ENCODE measurements at regions not wholly inside any gene's neighbourhood (a gene's known extent, or its start where the extent isn't known, plus 50 kb on each side); places are given as distances from the start of the nearest gene placed in this dataset.

DNA sequence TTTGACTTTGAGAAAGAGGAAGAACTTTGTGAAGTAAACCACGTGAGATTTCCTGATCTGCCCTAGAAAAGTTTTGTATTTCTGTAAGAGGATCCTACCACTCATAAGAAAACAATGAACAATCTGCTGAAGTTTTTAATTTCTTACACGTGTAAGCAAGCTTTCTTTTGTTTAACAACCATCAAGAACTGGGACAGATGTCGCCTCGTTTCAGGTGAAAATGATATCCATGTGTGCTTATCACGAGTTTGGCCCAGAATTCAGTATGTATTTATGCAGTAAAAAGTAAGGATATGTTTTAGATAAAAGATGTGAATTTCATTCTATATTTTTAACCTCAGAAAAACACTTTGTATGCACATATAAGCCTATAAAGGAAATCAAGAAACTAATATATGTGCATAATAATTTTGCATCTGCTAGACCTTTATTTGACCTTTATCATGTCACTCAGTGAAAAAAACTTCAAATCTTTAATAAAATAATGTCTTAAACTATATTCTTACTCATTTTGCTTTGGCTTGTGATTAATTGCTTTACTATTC lies 56.9 kb upstream of the DHRS4 start:
- TF ChIP-seq, protein P1, sequence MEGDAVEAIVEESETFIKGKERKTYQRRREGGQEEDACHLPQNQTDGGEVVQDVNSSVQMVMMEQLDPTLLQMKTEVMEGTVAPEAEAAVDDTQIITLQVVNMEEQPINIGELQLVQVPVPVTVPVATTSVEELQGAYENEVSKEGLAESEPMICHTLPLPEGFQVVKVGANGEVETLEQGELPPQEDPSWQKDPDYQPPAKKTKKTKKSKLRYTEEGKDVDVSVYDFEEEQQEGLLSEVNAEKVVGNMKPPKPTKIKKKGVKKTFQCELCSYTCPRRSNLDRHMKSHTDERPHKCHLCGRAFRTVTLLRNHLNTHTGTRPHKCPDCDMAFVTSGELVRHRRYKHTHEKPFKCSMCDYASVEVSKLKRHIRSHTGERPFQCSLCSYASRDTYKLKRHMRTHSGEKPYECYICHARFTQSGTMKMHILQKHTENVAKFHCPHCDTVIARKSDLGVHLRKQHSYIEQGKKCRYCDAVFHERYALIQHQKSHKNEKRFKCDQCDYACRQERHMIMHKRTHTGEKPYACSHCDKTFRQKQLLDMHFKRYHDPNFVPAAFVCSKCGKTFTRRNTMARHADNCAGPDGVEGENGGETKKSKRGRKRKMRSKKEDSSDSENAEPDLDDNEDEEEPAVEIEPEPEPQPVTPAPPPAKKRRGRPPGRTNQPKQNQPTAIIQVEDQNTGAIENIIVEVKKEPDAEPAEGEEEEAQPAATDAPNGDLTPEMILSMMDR (IDR thresholded peaks at IDR 0.05), result no peak
- no peak for TF ChIP-seq POLR2A (IDR thresholded peaks at IDR 0.05)
